NCI-H345 (cell line): ENCODE measurements at regions not wholly inside any gene's neighbourhood (a gene's known extent, or its start where the extent isn't known, plus 50 kb on each side); places are given as distances from the start of the nearest gene placed in this dataset.
A peak's percentile ranks its signal among the peaks of the same experiment; 100 is the strongest.

Experiments
- DNase-seq: peaks from one replicate; lab custom pipeline; 2025; lab: John Stamatoyannopoulos, UW

GRCh38 chr5:71864730-71865601, 145.9 kb downstream of the CARTPT start:
- DNase-seq = peak; percentile 25

GRCh38 chr5:71865665-71866320, 146.7 kb downstream of the CARTPT start:
- no peak for DNase-seq

- no peak for DNase-seq
These were observed 153.3 kb downstream of the CARTPT start for GRCh38 chr5:71872311-71872864.

GRCh38 chr5:71873191-71873591, 154.1 kb downstream of the CARTPT start:
- DNase-seq = peak; percentile 50

- DNase-seq = no peak
These were observed 155.4 kb downstream of the CARTPT start for GRCh38 chr5:71874521-71874920.

GRCh38 chr5:71877511-71877910, 158.4 kb downstream of the CARTPT start:
- DNase-seq = no peak

GRCh38 chr5:71880536-71880935, 161.5 kb downstream of the CARTPT start:
- no peak for DNase-seq

GRCh38 chr5:71882826-71883741, 164.0 kb downstream of the CARTPT start:
- DNase-seq = peak; percentile 33

DNA sequence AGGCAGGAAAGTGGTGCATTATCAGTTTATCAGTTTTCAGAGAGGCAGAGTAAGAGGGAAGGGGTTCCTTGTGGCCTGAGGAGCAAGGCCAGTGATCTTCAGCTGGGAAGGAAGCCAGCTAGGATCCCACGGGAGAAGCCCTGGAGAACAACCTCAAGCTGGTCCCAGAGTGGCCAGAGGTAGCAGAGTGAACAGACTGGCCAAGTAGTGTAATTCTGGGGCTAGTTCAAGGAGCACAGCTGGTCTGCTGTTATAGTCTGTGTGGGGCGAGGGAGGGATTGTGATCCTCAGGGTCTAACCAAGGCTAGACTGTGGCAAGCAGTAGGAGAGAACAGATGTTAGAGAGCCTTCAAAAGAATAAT, 164.6 kb downstream of the CARTPT start:
- DNase-seq = no peak

DNA sequence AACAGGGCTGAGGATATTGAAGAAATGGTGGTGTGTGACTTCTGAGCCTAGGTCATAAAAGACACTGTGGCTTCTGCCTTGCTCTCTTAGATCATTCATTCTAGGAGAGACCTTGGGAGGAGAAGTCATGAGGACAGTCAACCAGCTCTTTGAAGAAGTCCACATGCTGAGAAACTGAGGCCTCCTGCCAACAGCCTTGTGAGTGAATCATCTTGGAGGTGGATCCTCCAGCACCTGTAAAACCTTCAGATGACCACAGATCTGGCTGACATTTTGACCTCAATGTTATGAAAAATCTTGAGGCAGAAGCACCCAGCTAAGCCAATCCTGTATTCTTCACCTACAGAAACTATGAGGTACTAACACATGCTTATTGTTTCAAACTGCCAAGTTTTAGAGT, 165.9 kb downstream of the CARTPT start:
- no peak for DNase-seq

GRCh38 chr5:71886406-71886805, 167.3 kb downstream of the CARTPT start:
- no peak for DNase-seq

GRCh38 chr5:71887680-71888079, 168.6 kb downstream of the CARTPT start:
- DNase-seq = peak; percentile 23

GRCh38 chr5:71891406-71891805, 172.3 kb downstream of the CARTPT start:
- DNase-seq = no peak

DNA sequence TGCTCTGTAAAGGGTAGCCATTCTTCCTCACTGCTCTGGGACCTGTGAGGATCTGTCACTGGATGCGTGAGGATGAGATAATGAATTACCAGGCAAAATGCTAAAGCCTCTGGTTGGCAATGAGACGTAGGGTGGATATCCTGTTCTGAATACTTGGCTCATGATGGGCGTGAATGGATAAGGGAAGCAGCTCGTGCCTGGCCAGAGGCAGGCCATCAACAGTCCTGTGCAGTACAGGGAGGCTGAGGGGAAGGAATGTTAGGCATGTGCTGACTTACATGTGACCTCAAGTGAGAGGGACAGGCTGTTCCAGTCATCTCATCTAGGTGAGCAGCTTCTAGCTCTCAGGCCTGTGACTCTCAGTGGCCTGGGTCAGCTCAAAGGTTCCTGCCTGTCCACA, 172.8 kb downstream of the CARTPT start:
- DNase-seq = no peak

GRCh38 chr5:71892641-71893365, 173.7 kb downstream of the CARTPT start:
- no peak for DNase-seq

DNA sequence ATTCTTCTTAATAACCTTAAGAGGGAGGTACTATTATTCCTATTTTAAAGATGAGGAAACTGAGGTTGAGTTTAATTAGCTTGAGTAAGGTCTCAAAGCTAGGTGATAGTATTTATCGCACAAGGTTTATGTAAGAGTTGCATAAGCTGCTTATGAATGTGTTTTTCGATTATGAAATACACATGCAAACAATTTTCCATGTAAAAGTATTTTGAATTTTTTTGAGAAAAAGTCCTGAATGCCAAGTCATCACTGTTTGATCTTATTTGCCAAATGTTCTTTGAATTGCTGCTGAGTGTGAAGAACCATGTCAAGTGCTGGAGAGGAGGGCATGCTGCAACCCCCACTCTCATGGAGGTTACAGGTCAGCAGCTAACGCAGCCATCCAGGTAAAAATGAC, 174.4 kb downstream of the CARTPT start:
- no peak for DNase-seq

- DNase-seq = no peak
These were observed 175.0 kb downstream of the CARTPT start for GRCh38 chr5:71894091-71894490.

DNA sequence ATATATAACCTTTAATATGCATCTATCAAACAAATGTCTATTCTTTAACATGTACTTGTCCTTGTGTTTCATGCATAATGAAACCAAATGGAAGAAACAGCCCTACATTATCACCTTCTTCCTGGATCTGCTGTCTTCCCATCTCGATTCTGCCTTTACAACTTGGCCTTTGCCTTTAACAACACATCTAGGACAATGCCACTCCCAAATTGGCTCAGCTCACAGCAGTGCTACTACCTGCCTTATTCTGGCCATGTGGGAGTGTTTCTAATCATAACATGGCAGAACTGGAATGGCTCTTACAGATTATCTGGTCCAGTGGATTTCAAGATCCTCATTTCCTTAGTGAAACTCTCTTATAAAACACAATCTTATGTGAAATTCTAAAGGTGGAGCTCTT, 176.5 kb downstream of the CARTPT start:
- DNase-seq = no peak

GRCh38 chr5:71899865-71900342, 180.8 kb downstream of the CARTPT start:
- DNase-seq = no peak

GRCh38 chr5:71903808-71904207, 184.7 kb downstream of the CARTPT start:
- no peak for DNase-seq

DNA sequence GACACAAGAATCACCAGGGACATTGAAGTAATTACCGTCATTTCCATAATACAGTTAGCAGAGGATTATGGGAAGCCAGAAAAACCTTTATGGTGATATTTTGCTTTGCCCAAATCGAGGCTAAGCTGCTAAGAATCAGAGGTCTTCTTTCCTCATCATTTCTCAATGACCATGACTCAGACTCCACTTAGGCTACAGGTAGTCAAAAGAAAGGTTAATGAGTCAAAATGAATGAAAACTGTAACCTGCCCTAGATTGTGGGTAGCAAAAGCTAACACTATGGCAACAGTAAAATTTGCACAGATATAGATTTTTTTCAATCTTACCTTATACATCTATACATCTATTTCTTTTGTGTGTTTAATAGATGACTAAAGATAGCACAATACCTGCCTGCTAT, 185.8 kb downstream of the CARTPT start:
- DNase-seq = no peak
